GM18519 (cell line): ENCODE measurements at regions not wholly inside any gene's neighbourhood (a gene's known extent, or its start where the extent isn't known, plus 50 kb on each side); places are given as distances from the start of the nearest gene placed in this dataset.
"Not testable (repeated sequence)": the region's sequence is repeated elsewhere in the genome, so short reads cannot be mapped to it uniquely, and the experiment has no call there.

Source experiments
- ATAC-seq: cut with Tn5 transposase; IDR thresholded peaks from one replicate; pipeline ENCODE4 v1.9.1; 2021; ENCODE audit warnings: mild to moderate bottlenecking, moderate library complexity; ENCODE audit not compliant: unreplicated experiment, low FRiP score

- not testable (repeated sequence) for ATAC-seq
Measured at GRCh38 chr9:78994974-78995373, 576.8 kb upstream of the TLE4 start.

DNA sequence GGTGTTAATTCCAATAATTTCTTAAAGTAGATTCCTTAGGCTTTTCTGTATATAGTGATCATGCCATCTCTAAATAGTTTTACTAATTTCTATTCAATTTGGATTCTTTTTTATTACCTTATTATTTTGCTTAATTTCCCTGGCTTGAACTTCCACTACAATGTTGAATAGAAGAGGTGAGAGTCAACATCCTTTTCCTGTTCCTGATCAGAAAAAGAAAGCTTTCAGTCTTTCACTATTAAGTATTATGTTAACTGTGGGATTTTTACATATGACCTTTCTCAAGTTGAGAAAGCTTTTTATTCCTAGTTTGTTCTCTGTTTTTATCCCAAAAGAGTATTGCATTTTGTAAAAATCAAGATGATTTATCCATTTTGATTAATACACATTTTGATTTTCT lies 574.5 kb upstream of the TLE4 start:
- no peak for ATAC-seq

DNA sequence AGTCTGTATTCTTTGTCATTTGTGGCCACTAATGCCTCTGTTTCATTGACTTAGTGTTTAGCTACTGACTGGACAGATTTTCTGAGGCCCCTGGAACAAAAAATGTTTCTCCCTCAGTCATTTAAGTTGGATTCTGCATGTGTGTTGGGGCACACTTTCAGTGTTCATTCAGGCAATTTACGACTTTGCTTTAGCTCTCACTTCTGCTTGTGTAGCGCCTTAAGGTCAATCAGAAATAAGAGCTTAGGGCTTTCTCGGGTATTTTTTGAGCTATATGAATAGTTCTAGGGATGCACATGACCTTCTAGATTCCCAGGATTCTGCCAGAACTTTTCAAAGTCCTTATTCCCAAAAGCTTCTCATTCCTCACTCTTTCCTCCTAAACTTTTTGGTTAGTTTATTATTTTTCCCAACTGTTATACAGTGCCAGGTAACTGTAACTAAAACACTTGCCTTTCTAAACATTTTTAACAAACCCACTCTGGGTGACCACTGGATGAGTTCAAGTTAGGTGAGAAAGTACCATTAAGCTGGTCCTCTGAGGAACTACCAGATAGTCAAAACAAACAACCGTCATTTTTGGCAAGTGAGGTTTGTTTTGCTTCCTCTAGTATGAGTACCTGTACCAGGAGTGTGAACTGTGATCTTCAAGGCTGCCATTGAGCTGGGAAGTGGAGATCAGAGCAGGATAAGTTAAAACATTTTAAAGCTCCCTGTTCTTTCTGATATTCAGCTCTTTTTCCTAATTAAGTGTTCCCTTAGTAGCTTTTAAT lies 571.3 kb upstream of the TLE4 start:
- ATAC-seq: no peak

DNA sequence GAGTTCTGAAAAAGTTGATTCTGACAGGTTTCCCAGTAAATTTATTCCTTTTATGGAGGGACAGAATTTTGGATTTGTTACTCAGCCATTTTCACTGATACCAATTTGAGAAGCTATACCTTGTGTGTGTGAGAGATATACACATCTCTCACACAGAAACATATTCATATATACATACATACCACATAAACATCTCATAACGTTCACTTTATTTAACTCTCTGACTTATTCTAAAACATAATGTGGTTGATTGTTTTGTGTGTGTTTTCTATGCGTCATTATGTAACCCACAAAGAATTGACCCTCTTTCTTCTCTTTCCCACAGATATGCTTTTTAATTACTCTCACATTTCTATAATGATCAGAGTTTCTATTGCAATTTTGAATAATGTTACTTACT lies 570.8 kb upstream of the TLE4 start:
- ATAC-seq: no peak

DNA sequence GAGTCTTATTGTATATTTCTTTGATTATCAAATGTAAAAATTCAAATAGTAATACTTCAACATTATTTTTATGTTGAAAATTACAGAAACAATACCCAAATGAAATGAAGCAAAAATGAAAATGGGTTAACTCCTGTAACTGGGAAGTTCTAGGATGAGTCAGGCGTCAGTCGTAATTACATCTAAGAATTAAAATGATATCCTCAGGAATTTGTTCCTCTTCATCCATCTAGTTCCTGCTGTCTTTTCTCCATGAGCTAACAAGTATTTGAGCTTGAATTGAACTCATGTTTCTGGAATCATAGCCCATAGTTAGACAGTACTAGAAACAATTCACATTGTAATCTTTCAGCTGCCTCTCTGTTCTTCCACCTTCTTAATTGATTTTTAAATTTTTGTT lies 568.3 kb upstream of the TLE4 start:
- ATAC-seq: no peak

- ATAC-seq: no peak
Measured at GRCh38 chr9:79004032-79004431, 567.7 kb upstream of the TLE4 start.

GRCh38 chr9:79006546-79006945 lies 565.2 kb upstream of the TLE4 start:
- no peak for ATAC-seq

DNA sequence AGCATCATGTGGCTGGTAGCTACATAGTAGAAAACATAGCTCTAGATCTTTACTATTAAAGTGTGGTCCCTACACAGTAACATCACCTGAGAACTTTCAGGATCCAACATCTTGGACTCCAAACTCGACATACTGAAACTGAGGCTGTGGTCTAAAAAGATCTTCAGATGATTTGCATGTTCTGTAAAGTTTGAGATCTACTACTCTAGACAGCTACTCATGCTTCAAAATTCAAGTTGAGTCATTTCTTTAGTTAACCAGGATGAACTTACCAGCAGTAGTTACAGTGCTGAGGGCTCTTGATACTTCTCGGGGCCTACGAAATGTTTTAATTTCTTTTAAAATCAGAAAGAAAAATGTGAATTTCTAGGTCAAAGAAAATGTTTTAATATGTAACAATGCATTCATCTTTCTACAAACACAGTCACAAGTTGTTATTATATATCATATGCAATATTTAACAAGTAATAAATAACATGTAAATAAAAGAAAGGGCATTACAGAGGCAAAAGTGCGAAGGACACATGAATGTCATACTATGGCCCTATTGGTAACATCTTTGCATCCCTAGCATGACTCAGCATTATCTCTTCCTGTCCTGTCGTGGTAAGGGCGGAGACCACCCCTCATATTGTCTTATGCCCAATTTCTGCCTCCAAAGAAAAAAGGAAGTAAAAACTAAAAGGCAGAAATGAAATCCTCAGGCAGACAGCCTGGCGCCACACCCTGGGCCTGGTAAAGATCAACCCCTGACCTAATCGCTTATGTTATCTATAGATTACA lies 563.9 kb upstream of the TLE4 start:
- peak; percentile 99 for ATAC-seq

- ATAC-seq: no peak
Measured at GRCh38 chr9:79008916-79009315, 562.8 kb upstream of the TLE4 start.

DNA sequence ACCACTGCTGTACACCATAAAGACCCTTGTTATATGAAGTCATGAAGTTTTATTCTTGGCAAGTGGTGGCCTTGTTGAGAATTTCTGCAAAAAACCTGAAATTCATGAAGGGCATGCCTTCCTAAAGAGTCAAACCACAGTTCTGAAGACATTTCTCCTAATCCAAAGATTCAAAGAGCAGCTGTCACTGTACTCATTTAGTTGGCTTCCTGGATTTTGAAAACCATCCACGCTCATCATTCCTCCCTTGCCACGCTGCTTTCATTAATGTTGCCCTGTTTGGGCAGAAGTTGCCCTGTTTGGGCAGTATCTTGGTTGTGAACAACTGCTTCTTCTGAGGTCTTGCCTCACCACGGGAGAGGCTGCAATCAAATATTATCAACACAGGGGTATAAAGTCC lies 560.3 kb upstream of the TLE4 start:
- no peak for ATAC-seq

- ATAC-seq: no peak
Measured at GRCh38 chr9:79012561-79012960, 559.2 kb upstream of the TLE4 start.

DNA sequence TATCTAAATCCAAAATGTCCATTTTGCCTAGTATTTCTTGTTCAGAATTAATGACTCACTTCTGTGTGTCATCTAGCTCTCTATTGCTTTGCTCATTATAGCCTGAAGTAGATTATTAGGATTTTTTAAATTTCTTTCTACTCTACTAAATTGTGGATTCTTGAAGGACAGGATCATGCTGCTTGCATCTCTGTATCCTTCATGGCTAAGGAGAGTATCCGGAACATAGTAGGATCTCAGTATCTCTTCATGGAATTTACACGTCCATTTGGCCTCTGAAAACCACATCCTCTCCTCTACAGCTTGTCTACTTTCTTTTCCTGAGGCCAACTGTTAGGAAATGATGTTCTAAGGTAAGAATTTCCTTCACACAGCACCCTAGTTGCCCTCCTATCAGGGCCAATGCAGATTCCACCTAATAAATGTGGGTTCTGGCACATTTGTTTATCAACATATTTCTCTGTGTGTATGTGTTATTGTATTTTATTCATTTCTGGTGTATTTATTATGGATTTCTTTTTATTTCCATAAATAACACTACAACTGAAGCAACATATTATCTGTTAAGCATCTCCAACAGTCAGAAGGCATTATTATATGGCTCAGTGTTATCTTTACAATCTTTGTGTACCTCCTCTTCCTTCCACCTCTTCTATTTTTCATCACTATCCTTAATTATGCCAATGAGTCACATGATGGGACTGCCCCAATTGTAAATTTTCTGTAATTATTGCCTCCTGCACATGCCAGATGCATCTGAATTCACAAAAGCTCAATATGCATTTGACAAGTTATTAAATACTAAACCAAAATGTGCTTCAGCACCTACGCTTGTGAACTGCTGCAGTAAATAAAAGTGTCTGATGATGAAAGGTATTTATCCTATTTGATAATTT lies 557.8 kb upstream of the TLE4 start:
- ATAC-seq: no peak

- no peak for ATAC-seq
Measured at GRCh38 chr9:79014929-79015699, 556.7 kb upstream of the TLE4 start.

DNA sequence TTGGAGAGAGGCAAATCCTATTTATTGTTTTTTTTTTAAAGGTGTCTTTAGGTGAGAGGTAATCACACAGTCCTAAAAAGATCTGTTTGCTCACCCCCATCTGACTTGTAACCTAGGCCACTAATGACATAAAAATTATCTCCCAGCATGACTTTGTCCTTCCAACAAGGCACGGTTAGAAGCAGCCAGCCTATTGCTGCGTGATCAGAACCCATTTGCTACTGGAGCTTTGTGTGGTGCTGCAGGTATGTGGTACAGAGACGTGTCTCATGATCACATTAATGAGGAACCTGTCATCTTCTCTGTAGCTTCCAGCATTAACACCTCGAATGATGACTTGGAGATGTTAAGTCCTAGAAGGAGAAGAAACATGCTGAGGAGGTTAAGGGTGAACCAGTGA lies 555.8 kb upstream of the TLE4 start:
- ATAC-seq: no peak

- ATAC-seq: no peak
Measured at GRCh38 chr9:79020276-79020675, 551.5 kb upstream of the TLE4 start.

DNA sequence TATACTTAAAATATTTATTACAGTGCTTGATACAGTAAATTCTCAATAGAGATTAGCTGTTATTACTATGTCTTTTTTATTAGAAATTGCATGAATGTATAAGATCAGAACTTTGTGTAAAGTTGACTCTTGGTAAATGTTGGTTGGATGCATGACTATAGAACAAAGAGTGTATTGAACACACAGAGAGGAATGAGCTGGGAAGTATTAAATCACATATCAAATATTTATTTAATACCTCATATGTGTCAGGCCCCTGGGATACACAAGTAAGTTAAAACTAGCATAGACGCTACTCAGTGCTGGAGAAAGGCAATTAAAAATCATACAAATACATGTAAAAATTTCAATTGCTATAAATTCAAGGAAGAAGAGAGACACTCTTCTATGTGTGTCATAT lies 550.7 kb upstream of the TLE4 start:
- ATAC-seq: no peak

DNA sequence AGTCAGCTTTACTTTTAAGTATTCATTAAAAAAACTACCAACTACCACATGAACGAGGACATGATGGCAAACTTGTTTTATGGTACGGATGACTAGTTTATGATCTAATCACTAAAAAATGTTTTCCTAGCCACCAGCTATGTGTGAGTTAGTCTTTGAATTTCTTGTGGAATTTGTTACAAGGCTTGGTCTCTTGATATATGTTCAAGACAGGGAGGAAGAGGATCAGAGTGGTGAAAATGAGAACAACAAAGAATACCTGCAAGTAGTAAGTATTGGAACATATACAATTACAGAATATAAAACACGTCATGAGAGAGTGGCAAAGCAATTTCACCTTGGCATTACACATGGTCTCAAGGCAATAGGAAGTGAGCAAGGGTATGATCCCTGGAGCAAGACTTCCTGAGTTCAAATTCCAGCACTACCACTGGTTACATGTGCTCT lies 548.6 kb upstream of the TLE4 start:
- ATAC-seq: no peak

DNA sequence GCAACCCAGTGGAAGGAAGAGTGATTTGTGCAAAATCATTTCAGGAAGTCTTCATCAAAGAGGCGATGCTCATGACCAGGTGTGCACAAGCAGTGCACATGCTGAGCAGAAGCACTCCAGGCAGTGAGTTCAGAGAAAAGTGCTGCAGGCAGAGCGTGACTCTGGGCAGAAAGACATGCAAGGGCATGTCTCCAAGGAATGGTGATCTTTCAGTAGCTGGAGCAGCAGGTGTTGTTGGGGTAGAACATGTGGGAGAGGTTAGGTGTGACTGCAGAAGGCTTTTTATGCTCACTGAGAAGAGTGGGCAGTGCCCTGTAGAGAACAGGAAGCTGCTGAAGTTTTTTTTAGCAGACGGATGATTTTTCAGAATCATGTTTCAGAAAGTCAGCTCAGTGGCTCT lies 545.4 kb upstream of the TLE4 start:
- peak; percentile 81 for ATAC-seq

DNA sequence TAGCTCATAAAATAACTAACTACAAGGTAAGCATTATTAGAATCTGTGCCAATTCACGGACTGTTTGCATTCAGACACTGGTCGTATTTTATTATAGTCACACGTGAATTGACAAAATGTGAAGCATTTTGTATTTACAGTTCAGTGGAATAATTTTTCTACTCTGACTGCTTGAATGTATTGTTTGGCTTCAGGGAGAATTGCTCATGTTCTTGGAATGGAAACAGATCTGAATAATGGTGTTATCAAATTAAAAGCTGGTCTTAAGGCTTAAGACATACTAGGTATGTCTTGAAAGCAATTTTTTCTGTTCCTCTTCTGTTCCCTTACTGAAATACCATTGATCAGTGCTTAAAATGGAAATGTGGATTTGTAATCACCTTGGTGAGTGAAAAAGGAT lies 543.7 kb upstream of the TLE4 start:
- no peak for ATAC-seq

GRCh38 chr9:79034583-79034982 lies 537.2 kb upstream of the TLE4 start:
- ATAC-seq: no peak
